Activated CD8-positive, alpha-beta memory T cell treated with anti-CD3 and anti-CD28 coated beads, Interleukin-2, amount 10 ng/mL, durations not matched to agents 7 days and 5 days (primary cell): ENCODE measurements at regions not wholly inside any gene's neighbourhood (a gene's known extent, or its start where the extent isn't known, plus 50 kb on each side); places are given as distances from the start of the nearest gene placed in this dataset.

Experiments
- ATAC-seq: fragments of 150-1000 bp; cut with Tn5 transposase; one replicate; pipeline ENCODE4 v1.10.0; 2021; ENCODE audit warnings: moderate library complexity
- CTCF ChIA-PET: fragments of 350-600 bp; sonication (Branson Sonifier 250); formaldehyde crosslinking; loops from one replicate; lab custom pipeline; 2021; ENCODE audit warnings: antibody characterized with exemption; lab: Charles Lee
- DNase-seq: peaks from one replicate; pipeline ENCODE4 v3.0.0-alpha.2; 2020
- H3K27ac Mint-ChIP-seq: one replicate; pipeline ENCODE4 v1.8.0; 2021; ENCODE audit warnings: mild to moderate bottlenecking, mixed read lengths
- H3K27me3 Mint-ChIP-seq: one replicate; pipeline ENCODE4 v1.8.0; 2021; ENCODE audit warnings: mixed read lengths
- H3K36me3 Mint-ChIP-seq: one replicate; pipeline ENCODE4 v1.8.0; 2021; ENCODE audit warnings: mild to moderate bottlenecking, mixed read lengths
- H3K4me1 Mint-ChIP-seq: one replicate; pipeline ENCODE4 v1.8.0; 2021; ENCODE audit warnings: mixed read lengths
- H3K4me3 Mint-ChIP-seq: one replicate; pipeline ENCODE4 v1.8.0; 2021; ENCODE audit warnings: mild to moderate bottlenecking, moderate library complexity, mixed read lengths
- H3K9me3 Mint-ChIP-seq: one replicate; pipeline ENCODE4 v1.8.0; 2022; ENCODE audit warnings: low read depth, mixed read lengths

DNA sequence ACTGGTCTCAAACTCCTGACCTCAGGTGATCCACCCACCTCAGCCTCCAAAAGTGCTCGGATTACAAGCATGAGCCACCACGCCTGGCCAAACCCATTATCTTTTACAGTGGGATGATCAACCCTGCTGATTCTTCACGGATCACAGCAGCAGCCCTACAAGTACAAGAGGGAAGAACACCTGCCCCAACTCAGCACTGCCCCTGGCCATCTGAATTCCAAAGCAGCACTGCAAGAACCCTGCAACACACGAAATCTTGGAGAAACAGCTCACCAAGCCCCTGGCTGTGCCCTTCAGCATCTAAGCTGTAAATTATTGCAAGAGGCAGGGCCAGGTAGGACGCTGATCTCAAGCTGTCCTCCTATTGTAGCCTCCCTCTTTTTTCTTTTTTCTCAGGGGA lies 54.5 kb upstream of the MC3R start:
- H3K4me3 Mint-ChIP-seq, result no peak overlapping the region
- CTCF ChIA-PET, result no interaction called here
- ATAC-seq (no peak), DNase-seq (no peak)
- H3K27ac Mint-ChIP-seq, result no peak overlapping the region
- no peaks in the 10 kb centered on the region for H3K4me1 Mint-ChIP-seq
- no peaks in the 10 kb centered on the region for H3K27me3 Mint-ChIP-seq
- H3K36me3 Mint-ChIP-seq, result no peaks in the 10 kb centered on the region
- H3K9me3 Mint-ChIP-seq, result peaks cover 3% of the 10 kb centered on the region

DNA sequence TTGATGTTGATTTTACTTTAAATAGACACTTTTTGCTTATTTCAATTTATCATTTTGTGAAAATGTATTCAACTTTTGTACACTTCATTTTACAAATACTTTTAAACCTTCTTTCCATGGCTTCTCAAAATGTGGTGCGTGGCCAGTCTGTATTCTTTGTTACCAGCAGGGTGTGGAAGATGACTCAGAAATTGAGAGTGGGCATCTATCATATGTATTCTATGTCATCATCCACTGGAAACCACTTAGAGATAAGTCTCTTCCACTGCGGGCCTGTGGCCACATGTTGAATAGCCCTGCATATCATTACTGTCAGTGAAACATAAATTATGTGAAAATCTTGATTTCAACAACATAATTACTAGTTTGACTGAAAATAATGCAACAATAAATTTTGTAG lies 52.6 kb upstream of the MC3R start:
- no peak for ATAC-seq

More for the DNA sequence above, 52.6 kb upstream of the MC3R start:
- no peak overlapping the region for H3K4me3 Mint-ChIP-seq
- no peaks in the 10 kb centered on the region for H3K27me3 Mint-ChIP-seq
- peaks cover 15% of the 10 kb centered on the region for H3K9me3 Mint-ChIP-seq
- H3K4me1 Mint-ChIP-seq, result no peaks in the 10 kb centered on the region
- CTCF ChIA-PET, result no interaction called here
- H3K27ac Mint-ChIP-seq, result no peak overlapping the region
- DNase-seq, result no peak
- no peaks in the 10 kb centered on the region for H3K36me3 Mint-ChIP-seq
